ENCODE measurements at regions not wholly inside any gene's neighbourhood (a gene's known extent, or its start where the extent isn't known, plus 50 kb on each side); places are given as distances from the start of the nearest gene placed in this dataset.

DNA sequence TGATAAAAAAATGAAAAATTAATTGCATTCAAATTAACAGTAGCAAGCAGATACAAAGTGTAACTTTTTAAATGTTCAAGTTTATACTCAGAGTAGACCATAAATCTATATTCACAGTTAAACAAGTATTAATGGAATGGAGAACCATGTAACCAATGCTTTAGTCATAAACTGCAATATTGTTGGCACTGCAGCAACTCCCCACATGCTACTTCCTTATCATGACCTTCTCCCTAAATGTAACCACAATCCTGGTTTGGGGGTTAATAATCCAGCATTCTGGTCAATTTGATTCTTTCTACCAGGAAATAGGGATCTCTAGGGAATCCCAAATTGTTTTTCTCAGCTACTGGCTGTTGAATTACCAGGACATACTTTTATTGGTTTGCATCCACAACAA lies 223.9 kb upstream of the DCAF8L1 start:
- no peaks in the 10 kb centered on the region for H3K36me3 ChIP-seq
- H3K9me3 ChIP-seq: no peaks in the 10 kb centered on the region
- DNase-seq: no peak
- TF ChIP-seq, protein P1, sequence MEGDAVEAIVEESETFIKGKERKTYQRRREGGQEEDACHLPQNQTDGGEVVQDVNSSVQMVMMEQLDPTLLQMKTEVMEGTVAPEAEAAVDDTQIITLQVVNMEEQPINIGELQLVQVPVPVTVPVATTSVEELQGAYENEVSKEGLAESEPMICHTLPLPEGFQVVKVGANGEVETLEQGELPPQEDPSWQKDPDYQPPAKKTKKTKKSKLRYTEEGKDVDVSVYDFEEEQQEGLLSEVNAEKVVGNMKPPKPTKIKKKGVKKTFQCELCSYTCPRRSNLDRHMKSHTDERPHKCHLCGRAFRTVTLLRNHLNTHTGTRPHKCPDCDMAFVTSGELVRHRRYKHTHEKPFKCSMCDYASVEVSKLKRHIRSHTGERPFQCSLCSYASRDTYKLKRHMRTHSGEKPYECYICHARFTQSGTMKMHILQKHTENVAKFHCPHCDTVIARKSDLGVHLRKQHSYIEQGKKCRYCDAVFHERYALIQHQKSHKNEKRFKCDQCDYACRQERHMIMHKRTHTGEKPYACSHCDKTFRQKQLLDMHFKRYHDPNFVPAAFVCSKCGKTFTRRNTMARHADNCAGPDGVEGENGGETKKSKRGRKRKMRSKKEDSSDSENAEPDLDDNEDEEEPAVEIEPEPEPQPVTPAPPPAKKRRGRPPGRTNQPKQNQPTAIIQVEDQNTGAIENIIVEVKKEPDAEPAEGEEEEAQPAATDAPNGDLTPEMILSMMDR (IDR thresholded peaks at IDR 0.05): no peak
- no peaks in the 10 kb centered on the region for H3K4me1 ChIP-seq
- no peak overlapping the region for H3K27ac ChIP-seq
- intact Hi-C loops (cut with DNase I): no loop called here
- H3K27me3 ChIP-seq: no peaks in the 10 kb centered on the region
- no peak overlapping the region for H3K9ac ChIP-seq (ENCODE audit: low read depth in 2 of 2, low read length in 2 of 2)
- no peak overlapping the region for H3K4me3 ChIP-seq

GRCh38 chrX:28189011-28189410 lies 207.8 kb upstream of the DCAF8L1 start:
- Histone ChIP-seq H3K27ac (no peak overlapping the region), H3K9ac (ENCODE audit: low read depth in 2 of 2, low read length in 2 of 2) (no peak overlapping the region), H3K4me1 (no peaks in the 10 kb centered on the region), H3K4me3 (no peak overlapping the region), H3K27me3 (no peaks in the 10 kb centered on the region), H3K36me3 (no peaks in the 10 kb centered on the region), H3K9me3 (no peaks in the 10 kb centered on the region)
- no peak for DNase-seq
- TF ChIP-seq, protein P1 (IDR thresholded peaks at IDR 0.05): no peak
- intact Hi-C loops (cut with DNase I): no loop called here

DNA sequence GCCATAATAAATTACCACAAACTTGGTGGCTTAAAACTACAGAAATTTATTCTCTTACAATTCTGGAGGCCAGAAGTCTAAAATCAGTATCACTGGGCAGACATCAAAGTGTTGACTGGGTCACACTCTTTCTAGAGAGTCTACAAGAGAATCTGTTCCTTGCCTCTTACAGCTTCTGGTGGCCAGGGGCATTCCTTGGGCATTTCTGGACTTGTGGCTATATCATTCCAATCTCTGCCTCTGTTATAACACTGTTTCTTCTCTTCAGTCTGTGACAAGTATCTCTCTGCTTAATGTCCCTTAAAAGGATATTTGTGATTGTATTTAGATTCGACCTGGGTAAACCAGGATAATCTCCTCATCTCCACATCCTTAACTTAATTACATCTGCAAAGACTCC lies 207.3 kb upstream of the DCAF8L1 start:
- Histone ChIP-seq H3K36me3 (no peaks in the 10 kb centered on the region), H3K27ac (no peak overlapping the region), H3K9me3 (no peaks in the 10 kb centered on the region), H3K9ac (ENCODE audit: low read depth in 2 of 2, low read length in 2 of 2) (no peak overlapping the region), H3K27me3 (no peaks in the 10 kb centered on the region), H3K4me3 (no peak overlapping the region), H3K4me1 (no peaks in the 10 kb centered on the region)
- TF ChIP-seq, protein P1 (IDR thresholded peaks at IDR 0.05): no peak
- intact Hi-C loops (cut with DNase I): no loop called here
- no peak for DNase-seq

DNA sequence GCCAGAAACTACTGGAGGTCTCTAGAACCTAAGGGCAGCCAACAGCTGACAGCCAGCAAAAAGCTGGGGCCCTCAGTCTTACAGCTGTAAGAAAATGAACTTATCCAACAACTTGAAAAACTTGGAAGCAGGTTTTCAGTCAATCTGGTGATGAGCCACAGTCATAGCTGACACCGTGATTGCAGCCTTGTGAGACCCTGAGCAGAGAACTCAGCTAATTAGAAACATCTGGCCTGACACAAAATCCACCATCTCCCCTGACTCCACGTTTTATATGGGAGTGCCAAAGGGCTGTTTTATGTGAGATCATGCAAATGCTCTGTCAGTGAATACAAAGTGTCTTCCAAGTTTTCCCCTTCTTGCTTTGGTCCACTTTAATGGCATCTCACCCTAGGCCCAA lies 198.8 kb upstream of the DCAF8L1 start:
- no peak overlapping the region for H3K9ac ChIP-seq (ENCODE audit: low read depth in 2 of 2, low read length in 2 of 2)
- H3K27ac ChIP-seq: no peak overlapping the region
- H3K4me3 ChIP-seq: no peak overlapping the region
- H3K27me3 ChIP-seq: no peaks in the 10 kb centered on the region
- TF ChIP-seq, protein P1 (IDR thresholded peaks at IDR 0.05): no peak
- H3K36me3 ChIP-seq: no peaks in the 10 kb centered on the region
- intact Hi-C loops (cut with DNase I): no loop called here
- H3K4me1 ChIP-seq: no peaks in the 10 kb centered on the region
- no peak for DNase-seq
- no peaks in the 10 kb centered on the region for H3K9me3 ChIP-seq

- Histone ChIP-seq H3K4me3 (no peak overlapping the region), H3K36me3 (no peaks in the 10 kb centered on the region), H3K9me3 (no peaks in the 10 kb centered on the region), H3K27ac (no peak overlapping the region), H3K4me1 (no peaks in the 10 kb centered on the region), H3K9ac (ENCODE audit: low read depth in 2 of 2, low read length in 2 of 2) (no peak overlapping the region), H3K27me3 (no peaks in the 10 kb centered on the region)
- no peak for DNase-seq
- intact Hi-C loops (cut with DNase I): no loop called here
- TF ChIP-seq, protein P1 (IDR thresholded peaks at IDR 0.05): no peak
These were observed 197.0 kb upstream of the DCAF8L1 start for GRCh38 chrX:28178206-28178605.

GRCh38 chrX:28177202-28177601 lies 196.0 kb upstream of the DCAF8L1 start:
- Histone ChIP-seq H3K27ac (no peak overlapping the region), H3K4me1 (no peaks in the 10 kb centered on the region), H3K9ac (ENCODE audit: low read depth in 2 of 2, low read length in 2 of 2) (no peak overlapping the region), H3K36me3 (no peaks in the 10 kb centered on the region), H3K4me3 (no peak overlapping the region), H3K9me3 (no peaks in the 10 kb centered on the region), H3K27me3 (no peaks in the 10 kb centered on the region)
- intact Hi-C loops (cut with DNase I): no loop called here
- TF ChIP-seq, protein P1 (IDR thresholded peaks at IDR 0.05): no peak
- peak; percentile 42 for DNase-seq

All from colonic mucosa (tissue), 4 donors.